ENCODE measurements at regions not wholly inside any gene's neighbourhood (a gene's known extent, or its start where the extent isn't known, plus 50 kb on each side); places are given as distances from the start of the nearest gene placed in this dataset.

DNA sequence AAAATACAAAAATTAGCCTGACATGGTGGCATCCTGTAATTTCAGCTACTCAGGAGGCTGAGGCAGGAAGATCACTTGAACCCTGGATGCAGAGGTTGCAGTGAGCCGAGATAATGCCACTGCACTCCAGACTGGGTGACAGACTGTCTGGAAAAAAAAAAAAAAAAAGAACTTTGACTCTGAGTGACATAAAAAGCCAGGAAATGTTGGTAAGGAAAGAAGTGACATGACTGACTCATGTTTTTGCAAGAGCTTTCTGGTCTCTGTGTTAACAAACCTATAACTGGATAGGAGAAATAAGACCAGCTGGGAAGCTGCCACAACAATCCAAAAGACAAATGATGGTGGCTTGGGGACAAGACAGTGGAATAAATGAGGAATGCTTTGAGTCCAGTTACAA, 272.1 kb downstream of the HINT1 start:
- H3K27ac ChIP-seq (ENCODE audit: extremely low read depth, low read depth, low read length) = no peak overlapping the region
- H3K9ac ChIP-seq (ENCODE audit: insufficient read depth in 1 of 2, low read depth in 2 of 2, low read length in 2 of 2) = no peak overlapping the region
- H3K9me1 ChIP-seq (ENCODE audit: control insufficient read depth, insufficient read depth, low read length) = no peaks in the 10 kb centered on the region
- ChIA-PET POLR2A (interaction anchor here (1.1 kb wide), 1 partner anchor 27 kb away, joined by 4 read pairs; no protein-coding TSS in a partner anchor), CTCF (ENCODE audit: low intra/inter-chr PET ratio) (no interaction called here)
- H3K36me3 ChIP-seq (ENCODE audit: control insufficient read depth, insufficient read depth, low read length) = no peaks in the 10 kb centered on the region
- DNase-seq (ENCODE audit: extremely low read depth in 1 of 4, low spot score in 3 of 4) (no peak), ATAC-seq (no peak), FAIRE-seq (no peak)
- no peaks in the 10 kb centered on the region; a peak in 2 of 5 replicates for H3K27me3 ChIP-seq (ENCODE audit: control insufficient read depth in 2 of 2, insufficient read depth in 2 of 2, low read length in 2 of 2)
- H2AFZ ChIP-seq (ENCODE audit: low read depth, low read length) = no peak overlapping the region
- no peaks in the 10 kb centered on the region for H3K79me2 ChIP-seq (ENCODE audit: control insufficient read depth, insufficient read depth, low read length)
- BruUV-seq (replicated peaks) = no TSS peak
- no peaks in the 10 kb centered on the region; a peak in 1 of 5 replicates for H3K4me1 ChIP-seq (replicated peaks in 1 of 2; ENCODE audit: control insufficient read depth in 2 of 2, insufficient read depth in 2 of 2, low read length in 2 of 2)
- no peak overlapping the region for H3K4me3 ChIP-seq
- no peaks in the 10 kb centered on the region for H3K9me3 ChIP-seq (replicated peaks; ENCODE audit: control insufficient read depth, insufficient read depth, low read depth, low read length)
- H4K20me1 ChIP-seq (replicated peaks; ENCODE audit: control insufficient read depth, insufficient read depth, low read length) = no peaks in the 10 kb centered on the region
- WGBS (ENCODE audit: insufficient coverage, low coverage, missing lambda C conversion rate) = 0% methylated on average over 1 of the region's 1 CpG
- in situ Hi-C loops (cut with MboI) (loop anchor here (25.0 kb wide), 1 partner anchor 494 kb away; no protein-coding TSS in a partner anchor), intact Hi-C loops (cut with micrococcal nuclease) (loop anchor here (10.0 kb wide), 1 partner anchor 492 kb away; no protein-coding TSS in a partner anchor)
- no peak overlapping the region for H3K4me2 ChIP-seq (ENCODE audit: insufficient read depth, low read length)
- no peak for TF ChIP-seq MYBL2 (IDR thresholded peaks at IDR 0.05; ENCODE audit: low read depth)
- TF ChIP-seq MYBL2 (CRISPR knock-in tag; IDR thresholded peaks at IDR 0.05; ENCODE audit: borderline replicate concordance) = no peak
- no peak for TF ChIP-seq SMARCB1 (IDR thresholded peaks at IDR 0.05; ENCODE audit: insufficient read length, low read depth)
- no peak for TF ChIP-seq ZNF830 (CRISPR knock-in tag; IDR thresholded peaks at IDR 0.05)
- no peak for TF ChIP-seq NFRKB (IDR thresholded peaks at IDR 0.05; ENCODE audit: low read depth)
- no peak for TF ChIP-seq SUPT5H (IDR thresholded peaks at IDR 0.05)
- no peak for TF ChIP-seq SRSF3 (IDR thresholded peaks at IDR 0.05; ENCODE audit: insufficient read depth, low read length)
- no peak for TF ChIP-seq RBM25 (IDR thresholded peaks at IDR 0.05; ENCODE audit: low read depth, low read length, severe bottlenecking)
- TF ChIP-seq HBP1 (CRISPR knock-in tag; IDR thresholded peaks at IDR 0.05) = no peak
- TF ChIP-seq ZNF431 (CRISPR knock-in tag; IDR thresholded peaks at IDR 0.05) = no peak
- no peak for TF ChIP-seq TBP (optimal IDR thresholded peaks at IDR 0.05; ENCODE audit: low read depth, low read length)
- no peak for TF ChIP-seq HSF4 (CRISPR knock-in tag; IDR thresholded peaks at IDR 0.05; ENCODE audit: borderline replicate concordance)
- no peak for TF ChIP-seq KAT2B (IDR thresholded peaks at IDR 0.05; ENCODE audit: low read depth, low read length)
- no peak for TF ChIP-seq RBM34 (IDR thresholded peaks at IDR 0.05; ENCODE audit: borderline replicate concordance, insufficient read depth, low read length)
- TF ChIP-seq BRF1 (IDR thresholded peaks at IDR 0.05; ENCODE audit: borderline replicate concordance, extremely low read depth, insufficient read length) = no peak
- TF ChIP-seq MEIS2 (IDR thresholded peaks at IDR 0.05; ENCODE audit: partially characterized antibody) = no peak
- no peak for TF ChIP-seq GATA2 (CRISPR knock-in tag; IDR thresholded peaks at IDR 0.05)
- TF ChIP-seq, protein P1, sequence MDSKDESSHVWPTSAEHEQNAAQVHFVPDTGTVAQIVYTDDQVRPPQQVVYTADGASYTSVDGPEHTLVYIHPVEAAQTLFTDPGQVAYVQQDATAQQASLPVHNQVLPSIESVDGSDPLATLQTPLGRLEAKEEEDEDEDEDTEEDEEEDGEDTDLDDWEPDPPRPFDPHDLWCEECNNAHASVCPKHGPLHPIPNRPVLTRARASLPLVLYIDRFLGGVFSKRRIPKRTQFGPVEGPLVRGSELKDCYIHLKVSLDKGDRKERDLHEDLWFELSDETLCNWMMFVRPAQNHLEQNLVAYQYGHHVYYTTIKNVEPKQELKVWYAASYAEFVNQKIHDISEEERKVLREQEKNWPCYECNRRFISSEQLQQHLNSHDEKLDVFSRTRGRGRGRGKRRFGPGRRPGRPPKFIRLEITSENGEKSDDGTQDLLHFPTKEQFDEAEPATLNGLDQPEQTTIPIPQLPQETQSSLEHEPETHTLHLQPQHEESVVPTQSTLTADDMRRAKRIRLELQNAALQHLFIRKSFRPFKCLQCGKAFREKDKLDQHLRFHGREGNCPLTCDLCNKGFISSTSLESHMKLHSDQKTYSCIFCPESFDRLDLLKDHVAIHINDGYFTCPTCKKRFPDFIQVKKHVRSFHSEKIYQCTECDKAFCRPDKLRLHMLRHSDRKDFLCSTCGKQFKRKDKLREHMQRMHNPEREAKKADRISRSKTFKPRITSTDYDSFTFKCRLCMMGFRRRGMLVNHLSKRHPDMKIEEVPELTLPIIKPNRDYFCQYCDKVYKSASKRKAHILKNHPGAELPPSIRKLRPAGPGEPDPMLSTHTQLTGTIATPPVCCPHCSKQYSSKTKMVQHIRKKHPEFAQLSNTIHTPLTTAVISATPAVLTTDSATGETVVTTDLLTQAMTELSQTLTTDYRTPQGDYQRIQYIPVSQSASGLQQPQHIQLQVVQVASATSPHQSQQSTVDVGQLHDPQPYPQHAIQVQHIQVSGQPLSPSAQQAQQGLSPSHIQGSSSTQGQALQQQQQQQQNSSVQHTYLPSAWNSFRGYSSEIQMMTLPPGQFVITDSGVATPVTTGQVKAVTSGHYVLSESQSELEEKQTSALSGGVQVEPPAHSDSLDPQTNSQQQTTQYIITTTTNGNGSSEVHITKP (IDR thresholded peaks at IDR 0.05; ENCODE audit: partially characterized antibody) = no peak
